GM12878 (cell line): ENCODE measurements at regions not wholly inside any gene's neighbourhood (a gene's known extent, or its start where the extent isn't known, plus 50 kb on each side); places are given as distances from the start of the nearest gene placed in this dataset.

ENCODE experiments used
- ATAC-seq: fragments of 200-7000 bp; cut with Tn5 transposase; 3 replicates; pipeline ENCODE4 v1.9.1; 2020; ENCODE audit warnings: mild to moderate bottlenecking, moderate library complexity
- BruUV-seq: library from RNA; stranded (reverse); fragments of 400-500 nt; replicated peaks from 2 replicates; lab custom pipeline; 2021; lab: Mats Ljungman, UMichigan
- CTCF ChIA-PET: fragments of 300-600 bp; sonication (Branson Sonifier 250); formaldehyde crosslinking; extraction: SDS; loops from one replicate; lab custom pipeline; 2021; ENCODE audit warnings: inconsistent platforms; lab: Yijun Ruan, JAX
- POLR2A ChIA-PET: fragments of 350-600 bp; formaldehyde crosslinking; extraction: SDS; loops from one replicate; lab custom pipeline; 2021; ENCODE audit warnings: inconsistent platforms; lab: Charles Lee
- RAD21 ChIA-PET: fragments of 300-600 bp; sonication (Branson Sonifier 250); formaldehyde crosslinking; loops from one replicate; lab custom pipeline; 2023; ENCODE audit warnings: antibody characterized with exemption; ENCODE audit not compliant: unreplicated experiment; lab: Charles Lee
- SMC1A ChIA-PET: fragments of 300-600 bp; sonication (Branson Sonifier 250); formaldehyde crosslinking; loops from one replicate; lab custom pipeline; 2023; ENCODE audit not compliant: unreplicated experiment, uncharacterized antibody; lab: Charles Lee
- DNase-seq: peaks from one replicate; pipeline ENCODE4 v3.0.0-alpha.2; 2011; ENCODE audit warnings: low read depth, low spot score
- FAIRE-seq: peaks from 3 replicates; lab custom pipeline; 2011; peaks lifted over from hg19 to GRCh38; lab: Jason Lieb, UNC
- H2AFZ ChIP-seq: 2 replicates; pipeline ENCODE4 v1.6.0; 2011; ENCODE audit warnings: low read depth, low read length, control low read depth; ENCODE audit not compliant: control insufficient read depth
- H3K27ac ChIP-seq: 2 replicates; pipeline ENCODE4 v1.5.1; 2011; ENCODE audit warnings: control low read depth; ENCODE audit not compliant: control insufficient read depth, insufficient read depth
- H3K27me3 ChIP-seq, 2 experiments: replicated peaks in 1 of 2; 2 replicates each; pipeline versions ENCODE4 v1.6.0 to v1.6.1; 2011; ENCODE audit warnings: low read length in 1 of 2; ENCODE audit not compliant: control insufficient read depth in 2 of 2, insufficient read depth in 2 of 2
- H3K36me3 ChIP-seq, 2 experiments: 2 replicates each; pipeline ENCODE4 v1.5.1; 2011; ENCODE audit warnings: low read length in 1 of 2; ENCODE audit not compliant: control insufficient read depth in 2 of 2, insufficient read depth in 2 of 2
- H3K4me1 ChIP-seq: 2 replicates; pipeline ENCODE4 v1.6.1; 2011; ENCODE audit warnings: mild to moderate bottlenecking, low read length, moderate library complexity, mixed read lengths; ENCODE audit not compliant: control insufficient read depth, insufficient read depth
- H3K4me2 ChIP-seq: 2 replicates; pipeline ENCODE4 v1.6.0; 2011; ENCODE audit warnings: control low read depth; ENCODE audit not compliant: control insufficient read depth, insufficient read depth
- H3K4me3 ChIP-seq: fragments of 200-600 bp; sonication (generic); 2 replicates; pipeline ENCODE4 v1.5.1; 2016
- H3K79me2 ChIP-seq: 2 replicates; pipeline ENCODE4 v1.6.0; 2011; ENCODE audit warnings: low read length; ENCODE audit not compliant: control insufficient read depth, insufficient read depth
- H3K9ac ChIP-seq: 2 replicates; pipeline ENCODE4 v1.8.0; 2011; ENCODE audit warnings: low read length, control low read depth, mixed read lengths; ENCODE audit not compliant: control insufficient read depth, insufficient read depth
- H3K9me3 ChIP-seq: replicated peaks from 3 replicates; pipeline ENCODE4 v1.5.1; 2011; ENCODE audit warnings: mild to moderate bottlenecking, low read length; ENCODE audit not compliant: control insufficient read depth, insufficient read depth
- H4K20me1 ChIP-seq: 2 replicates; pipeline ENCODE4 v1.6.0; 2011; ENCODE audit not compliant: control insufficient read depth, insufficient read depth
- BHLHE40 ChIP-seq, 2 experiments: fragments of 450-650 bp in 1 of 2; IDR thresholded peaks; 2 replicates each; pipeline ENCODE4 v1.6.1; 2011 to 2017; ENCODE audit warnings: low read depth in 2 of 2, borderline replicate concordance in 1 of 2, improper control_type of control experiment in 1 of 2, low read length in 1 of 2, mild to moderate bottlenecking in 1 of 2
- FOXK2 ChIP-seq: fragments of 450-650 bp; IDR thresholded peaks from 2 replicates; pipeline ENCODE4 v1.6.1; 2017; ENCODE audit warnings: mild to moderate bottlenecking, moderate library complexity
- MXI1 ChIP-seq: fragments of 150-350 bp; IDR thresholded peaks from 2 replicates; pipeline ENCODE4 v1.6.1; 2011; ENCODE audit warnings: low read depth, mild to moderate bottlenecking, inconsistent platforms, low read length, improper control_type of control experiment
- NR2C2 ChIP-seq: IDR thresholded peaks from 2 replicates; pipeline ENCODE4 v1.6.1; 2011; ENCODE audit warnings: borderline replicate concordance, low read depth; ENCODE audit not compliant: control insufficient read depth, insufficient read length
- PAX8 ChIP-seq: fragments of 450-650 bp; IDR thresholded peaks from 2 replicates; pipeline ENCODE4 v1.6.1; 2017; ENCODE audit warnings: mild to moderate bottlenecking, moderate library complexity
- TBL1XR1 ChIP-seq: IDR thresholded peaks from 2 replicates; pipeline ENCODE4 v1.6.1; 2012; ENCODE audit warnings: low read depth, low read length, improper control_type of control experiment
- TCF7 ChIP-seq: IDR thresholded peaks from 2 replicates; pipeline ENCODE4 v1.6.1; 2014; ENCODE audit warnings: antibody characterized with exemption, borderline replicate concordance
- WGBS: methylation state at CpG from one replicate; pipeline ENCODE4 v1.1.6; 2016; ENCODE audit warnings: low lambda C conversion rate; ENCODE audit not compliant: insufficient replicate concordance, insufficient coverage; ENCODE audit errors: missing lambda C conversion rate; 5-methylcytosine and 5-hydroxymethylcytosine counted together
- in situ Hi-C: fragments of 300-500 bp; cut with MboI; formaldehyde crosslinking; loops from 9 replicates; pipeline ENCODE4 v1.14.3; 2018; ENCODE audit warnings: mixed read lengths
- intact Hi-C: fragments of 100-400 bp; cut with micrococcal nuclease; formaldehyde crosslinking; loops from one replicate; pipeline ENCODE4 v1.14.2; 2022; ENCODE audit not compliant: unreplicated experiment
- TF ChIP-seq, protein P1 (sequence below): IDR thresholded peaks from 2 replicates; pipeline ENCODE4 v1.6.1; 2012; ENCODE audit warnings: low read length, inconsistent platforms
- TF ChIP-seq, protein P2 (sequence below): fragments of 450-650 bp; conservative IDR thresholded peaks from 2 replicates; pipeline ENCODE4 v1.6.1; 2017; ENCODE audit warnings: mild to moderate bottlenecking, moderate library complexity
- TF ChIP-seq, protein P3 (sequence below): IDR thresholded peaks from 2 replicates; pipeline ENCODE4 v1.6.1; 2011; ENCODE audit warnings: mild to moderate bottlenecking, low read depth, low read length, moderate library complexity; ENCODE audit not compliant: insufficient replicate concordance

DNA sequence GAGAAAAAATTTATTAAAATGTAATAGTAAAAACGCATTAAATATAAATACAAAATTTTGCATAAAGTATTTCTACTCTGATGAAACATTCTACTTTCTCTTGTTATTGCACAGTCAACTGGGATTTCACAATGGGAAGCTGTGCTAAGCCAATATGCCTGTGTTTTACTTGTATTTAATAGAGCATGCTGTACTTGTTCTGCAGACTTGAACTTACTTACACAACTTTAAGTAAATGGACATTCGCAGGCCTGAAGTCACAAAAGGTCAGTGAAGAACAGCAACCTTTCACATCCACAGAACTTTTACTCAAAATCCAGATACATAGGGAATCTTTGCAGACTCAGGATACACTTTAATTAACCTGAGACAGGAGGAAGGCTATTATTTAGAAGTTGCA is 409.5 kb downstream of the BTBD3 start (continued):
- no peak for TF ChIP-seq BHLHE40 (IDR thresholded peaks at IDR 0.05; ENCODE audit: borderline replicate concordance in 1 of 2, low read depth in 2 of 2, low read length in 1 of 2)
- no peak for TF ChIP-seq NR2C2

DNA sequence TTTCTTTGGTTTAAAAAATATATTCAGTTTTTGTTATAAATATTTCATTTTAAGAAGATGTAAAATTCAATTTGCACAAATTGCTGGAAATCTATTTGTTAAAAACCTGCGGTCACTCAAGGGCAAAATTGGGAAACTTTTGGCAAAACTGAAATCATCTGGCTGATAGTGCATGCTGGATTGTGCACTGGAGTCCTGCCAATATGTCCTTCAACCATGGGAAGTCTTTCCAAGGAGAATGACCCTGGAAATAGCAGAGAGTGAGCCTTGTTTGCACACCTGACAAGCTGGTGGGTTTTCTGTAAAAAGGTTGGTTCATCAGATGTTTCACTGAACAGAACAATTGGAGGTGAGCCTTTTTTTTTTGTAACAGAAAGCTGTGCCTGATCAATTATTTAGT is 413.5 kb downstream of the BTBD3 start:
- FAIRE-seq, result no peak
- TF ChIP-seq FOXK2, result no peak
- DNase-seq, result no peak

DNA sequence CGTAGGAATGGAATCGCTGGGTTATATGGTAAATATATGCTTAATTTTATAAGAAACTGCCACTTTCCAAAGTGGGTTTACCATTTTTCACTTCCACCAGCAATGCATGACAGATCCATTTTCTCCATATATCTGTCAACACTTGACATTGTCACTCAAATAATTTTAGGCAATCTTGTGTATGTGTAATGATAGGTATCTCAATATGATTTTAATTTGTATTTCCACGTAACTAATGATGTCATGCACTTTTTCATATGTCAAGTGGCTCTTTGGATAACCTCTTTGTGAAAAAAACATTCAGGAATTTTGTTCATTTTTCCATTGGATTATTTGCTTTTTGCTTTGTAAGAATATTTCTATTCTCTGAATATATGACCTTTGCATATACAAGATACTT is 419.9 kb downstream of the BTBD3 start:
- ATAC-seq (no peak), DNase-seq (no peak), FAIRE-seq (no peak)
- intact Hi-C loops, result no loop called here
- Histone ChIP-seq H3K4me3 (no peak overlapping the region), H3K79me2 (no peaks in the 10 kb centered on the region), H3K9me3 (no peaks in the 10 kb centered on the region), H3K36me3 (no peaks in the 10 kb centered on the region), H4K20me1 (no peaks in the 10 kb centered on the region), H2AFZ (no peak overlapping the region), H3K4me1 (no peaks in the 10 kb centered on the region), H3K4me2 (no peak overlapping the region), H3K27me3 (no peaks in the 10 kb centered on the region), H3K27ac (no peak overlapping the region), H3K9ac (no peak overlapping the region)
- in situ Hi-C loops, result no loop called here
- no TSS peak for BruUV-seq
- CTCF ChIA-PET, result no interaction called here
- RAD21 ChIA-PET, result no interaction called here
- SMC1A ChIA-PET, result no interaction called here
- POLR2A ChIA-PET, result no interaction called here
- WGBS, result 45% methylated on average over 3 of the region's 3 CpGs
- TF ChIP-seq TCF7, result no peak
- no peak for TF ChIP-seq PAX8
- TF ChIP-seq, protein P1, sequence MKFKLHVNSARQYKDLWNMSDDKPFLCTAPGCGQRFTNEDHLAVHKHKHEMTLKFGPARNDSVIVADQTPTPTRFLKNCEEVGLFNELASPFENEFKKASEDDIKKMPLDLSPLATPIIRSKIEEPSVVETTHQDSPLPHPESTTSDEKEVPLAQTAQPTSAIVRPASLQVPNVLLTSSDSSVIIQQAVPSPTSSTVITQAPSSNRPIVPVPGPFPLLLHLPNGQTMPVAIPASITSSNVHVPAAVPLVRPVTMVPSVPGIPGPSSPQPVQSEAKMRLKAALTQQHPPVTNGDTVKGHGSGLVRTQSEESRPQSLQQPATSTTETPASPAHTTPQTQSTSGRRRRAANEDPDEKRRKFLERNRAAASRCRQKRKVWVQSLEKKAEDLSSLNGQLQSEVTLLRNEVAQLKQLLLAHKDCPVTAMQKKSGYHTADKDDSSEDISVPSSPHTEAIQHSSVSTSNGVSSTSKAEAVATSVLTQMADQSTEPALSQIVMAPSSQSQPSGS, result no peak
- TF ChIP-seq, protein P2, sequence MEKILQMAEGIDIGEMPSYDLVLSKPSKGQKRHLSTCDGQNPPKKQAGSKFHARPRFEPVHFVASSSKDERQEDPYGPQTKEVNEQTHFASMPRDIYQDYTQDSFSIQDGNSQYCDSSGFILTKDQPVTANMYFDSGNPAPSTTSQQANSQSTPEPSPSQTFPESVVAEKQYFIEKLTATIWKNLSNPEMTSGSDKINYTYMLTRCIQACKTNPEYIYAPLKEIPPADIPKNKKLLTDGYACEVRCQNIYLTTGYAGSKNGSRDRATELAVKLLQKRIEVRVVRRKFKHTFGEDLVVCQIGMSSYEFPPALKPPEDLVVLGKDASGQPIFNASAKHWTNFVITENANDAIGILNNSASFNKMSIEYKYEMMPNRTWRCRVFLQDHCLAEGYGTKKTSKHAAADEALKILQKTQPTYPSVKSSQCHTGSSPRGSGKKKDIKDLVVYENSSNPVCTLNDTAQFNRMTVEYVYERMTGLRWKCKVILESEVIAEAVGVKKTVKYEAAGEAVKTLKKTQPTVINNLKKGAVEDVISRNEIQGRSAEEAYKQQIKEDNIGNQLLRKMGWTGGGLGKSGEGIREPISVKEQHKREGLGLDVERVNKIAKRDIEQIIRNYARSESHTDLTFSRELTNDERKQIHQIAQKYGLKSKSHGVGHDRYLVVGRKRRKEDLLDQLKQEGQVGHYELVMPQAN, result no peak
- no peak for TF ChIP-seq TBL1XR1
- TF ChIP-seq, protein P3, sequence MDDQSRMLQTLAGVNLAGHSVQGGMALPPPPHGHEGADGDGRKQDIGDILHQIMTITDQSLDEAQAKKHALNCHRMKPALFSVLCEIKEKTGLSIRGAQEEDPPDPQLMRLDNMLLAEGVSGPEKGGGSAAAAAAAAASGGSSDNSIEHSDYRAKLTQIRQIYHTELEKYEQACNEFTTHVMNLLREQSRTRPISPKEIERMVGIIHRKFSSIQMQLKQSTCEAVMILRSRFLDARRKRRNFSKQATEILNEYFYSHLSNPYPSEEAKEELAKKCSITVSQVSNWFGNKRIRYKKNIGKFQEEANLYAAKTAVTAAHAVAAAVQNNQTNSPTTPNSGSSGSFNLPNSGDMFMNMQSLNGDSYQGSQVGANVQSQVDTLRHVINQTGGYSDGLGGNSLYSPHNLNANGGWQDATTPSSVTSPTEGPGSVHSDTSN, result no peak
- no peak for TF ChIP-seq MXI1

More for the DNA sequence above, 413.5 kb downstream of the BTBD3 start:
- ChIA-PET RAD21 (no interaction called here), CTCF (no interaction called here), SMC1A (no interaction called here), POLR2A (no interaction called here)
- H2AFZ ChIP-seq, result no peak overlapping the region
- no TSS peak for BruUV-seq
- no peak for ATAC-seq
- no peaks in the 10 kb centered on the region for H3K36me3 ChIP-seq
- H3K4me2 ChIP-seq, result no peak overlapping the region
- WGBS, result 85% methylated on average over 1 of the region's 1 CpG
- no peaks in the 10 kb centered on the region for H3K9me3 ChIP-seq
- in situ Hi-C loops, result no loop called here
- no peaks in the 10 kb centered on the region for H3K4me1 ChIP-seq
- no peaks in the 10 kb centered on the region for H3K79me2 ChIP-seq
- no peaks in the 10 kb centered on the region for H3K27me3 ChIP-seq
- H3K9ac ChIP-seq, result no peak overlapping the region
- no peak overlapping the region for H3K27ac ChIP-seq
- H3K4me3 ChIP-seq, result no peak overlapping the region
- H4K20me1 ChIP-seq, result no peaks in the 10 kb centered on the region
- intact Hi-C loops, result no loop called here
